ENCODE measurements at regions not wholly inside any gene's neighbourhood (a gene's known extent, or its start where the extent isn't known, plus 50 kb on each side); places are given as distances from the start of the nearest gene placed in this dataset.
"Not testable (repeated sequence)": the region's sequence is repeated elsewhere in the genome, so short reads cannot be mapped to it uniquely, and the experiment has no call there.

- DNase-seq (ENCODE audit: low read depth in 2 of 3, low spot score in 2 of 3), result no peak
These were observed 488.1 kb upstream of the DAB2 start for GRCh38 chr5:39912906-39913305.

GRCh38 chr5:39907267-39907951 lies 482.6 kb upstream of the DAB2 start:
- DNase-seq (ENCODE audit: low read depth in 2 of 3, low spot score in 2 of 3), result not testable (repeated sequence)

DNA sequence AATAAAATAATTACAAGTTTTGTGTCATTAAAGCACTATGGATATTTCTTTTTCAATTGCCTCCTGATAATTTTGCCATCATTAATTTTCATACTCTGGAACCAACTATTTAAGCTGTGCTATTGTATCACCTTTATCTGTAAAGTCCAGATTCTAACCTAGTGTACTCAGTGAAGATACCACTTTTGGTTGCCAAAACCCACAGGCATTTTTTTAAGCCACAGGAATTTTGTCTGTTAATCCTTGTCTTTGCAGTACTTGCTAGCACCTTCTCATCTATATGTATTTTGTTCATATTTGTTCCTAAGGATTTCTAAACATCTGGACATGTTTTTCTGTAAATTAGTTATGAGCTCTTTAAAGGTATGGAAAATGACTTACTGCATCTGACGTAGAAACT lies 481.4 kb upstream of the DAB2 start:
- DNase-seq (ENCODE audit: low read depth in 2 of 3, low spot score in 2 of 3), result no peak

GRCh38 chr5:39905356-39905755 lies 480.6 kb upstream of the DAB2 start:
- no peak for DNase-seq (ENCODE audit: low read depth in 2 of 3, low spot score in 2 of 3)

DNA sequence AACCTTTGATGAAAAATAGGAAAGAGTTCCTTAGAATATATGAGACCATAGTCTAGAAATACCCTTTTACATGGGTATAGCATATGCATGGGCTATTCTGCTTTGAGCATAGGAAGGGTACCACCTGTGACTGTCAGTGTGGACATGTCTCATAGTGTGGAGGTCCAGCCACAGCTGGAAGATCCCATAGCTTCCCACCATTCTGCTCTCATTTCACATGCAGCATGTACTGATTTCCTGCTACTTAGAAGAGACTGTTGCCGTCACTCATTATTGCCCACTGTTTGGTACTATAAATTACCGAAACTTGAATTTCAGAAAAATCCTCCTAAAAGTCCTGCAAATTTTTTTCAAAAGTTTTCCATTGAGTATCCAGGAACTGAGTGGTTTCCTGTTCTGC lies 477.8 kb upstream of the DAB2 start:
- no peak for DNase-seq (ENCODE audit: low read depth in 2 of 3, low spot score in 2 of 3)

GRCh38 chr5:39898731-39899130 lies 474.0 kb upstream of the DAB2 start:
- DNase-seq (ENCODE audit: low read depth in 2 of 3, low spot score in 2 of 3), result no peak

- no peak for DNase-seq (ENCODE audit: low read depth in 2 of 3, low spot score in 2 of 3)
These were observed 471.9 kb upstream of the DAB2 start for GRCh38 chr5:39896706-39897105.

- no peak for DNase-seq (ENCODE audit: low read depth in 2 of 3, low spot score in 2 of 3)
These were observed 471.3 kb upstream of the DAB2 start for GRCh38 chr5:39896104-39896503.

GRCh38 chr5:39892708-39893107 lies 467.9 kb upstream of the DAB2 start:
- DNase-seq (ENCODE audit: low read depth in 2 of 3, low spot score in 2 of 3), result no peak

GRCh38 chr5:39891376-39891775 lies 466.6 kb upstream of the DAB2 start:
- DNase-seq (ENCODE audit: low read depth in 2 of 3, low spot score in 2 of 3), result no peak

DNA sequence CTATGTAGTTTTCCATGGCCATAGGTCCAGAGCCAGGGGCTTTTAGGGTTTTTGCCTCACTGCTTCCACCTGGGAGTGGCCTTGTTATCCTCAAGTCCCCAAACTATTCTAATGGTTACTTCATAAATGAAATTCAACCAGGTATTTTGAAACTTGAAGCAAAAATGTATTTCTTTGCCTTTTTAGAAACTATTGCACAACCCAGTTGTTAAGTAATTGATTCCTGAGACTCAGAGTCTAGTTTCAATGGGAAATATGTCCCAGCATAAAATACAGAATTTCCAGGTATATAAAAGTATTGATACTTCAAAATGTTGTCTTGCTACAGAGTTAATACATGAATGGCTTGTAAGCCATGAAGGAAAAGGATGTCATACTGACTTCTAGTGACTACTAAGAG lies 456.2 kb upstream of the DAB2 start:
- DNase-seq (ENCODE audit: low read depth in 2 of 3, low spot score in 2 of 3), result no peak

DNA sequence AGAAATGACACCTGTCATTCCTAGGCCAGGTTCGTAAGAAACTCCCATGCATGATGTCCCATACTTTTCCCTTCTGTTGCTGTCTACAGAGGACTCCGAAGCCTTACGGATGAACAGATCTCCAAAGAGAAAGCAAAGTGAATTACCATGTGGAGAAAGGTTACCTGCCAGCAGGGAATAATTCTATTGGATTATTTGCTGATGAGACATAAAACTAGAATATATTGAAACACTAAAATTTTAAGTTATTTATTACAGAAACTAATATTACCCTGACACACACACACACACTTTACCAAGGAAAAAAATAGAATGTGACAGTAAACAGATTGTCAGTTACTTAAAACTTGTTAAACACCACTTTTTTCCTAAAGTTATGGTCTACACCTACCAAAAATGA lies 452.7 kb upstream of the DAB2 start:
- no peak for DNase-seq (ENCODE audit: low read depth in 2 of 3, low spot score in 2 of 3)

- no peak for DNase-seq (ENCODE audit: low read depth in 2 of 3, low spot score in 2 of 3)
These were observed 451.4 kb upstream of the DAB2 start for GRCh38 chr5:39876146-39876545.

GRCh38 chr5:39870137-39870536 lies 445.4 kb upstream of the DAB2 start:
- DNase-seq (ENCODE audit: low read depth in 2 of 3, low spot score in 2 of 3), result no peak

DNA sequence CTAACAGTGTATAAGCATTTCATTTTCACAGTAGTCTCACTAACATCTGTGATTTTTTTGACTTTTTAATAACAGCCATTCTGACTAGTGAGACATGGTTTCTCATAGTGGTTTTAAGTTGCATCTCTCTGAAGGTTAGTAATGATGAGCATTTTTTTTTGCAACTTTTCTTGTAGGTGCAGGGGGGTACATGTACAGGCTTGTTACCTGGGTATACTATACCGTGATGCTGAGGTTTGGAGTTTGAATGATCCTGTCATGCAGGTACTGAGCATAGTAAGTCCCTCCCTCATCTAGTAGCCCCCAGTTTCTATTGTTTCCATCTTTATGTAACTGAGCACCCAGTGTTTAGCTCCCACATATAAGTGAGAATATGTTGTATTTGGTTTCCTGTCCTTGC lies 444.6 kb upstream of the DAB2 start:
- DNase-seq (ENCODE audit: low read depth in 2 of 3, low spot score in 2 of 3), result no peak

- no peak for DNase-seq (ENCODE audit: low read depth in 2 of 3, low spot score in 2 of 3)
These were observed 443.1 kb upstream of the DAB2 start for GRCh38 chr5:39867923-39868322.

- no peak for DNase-seq (ENCODE audit: low read depth in 2 of 3, low spot score in 2 of 3)
These were observed 439.3 kb upstream of the DAB2 start for GRCh38 chr5:39863926-39864552.

DNA sequence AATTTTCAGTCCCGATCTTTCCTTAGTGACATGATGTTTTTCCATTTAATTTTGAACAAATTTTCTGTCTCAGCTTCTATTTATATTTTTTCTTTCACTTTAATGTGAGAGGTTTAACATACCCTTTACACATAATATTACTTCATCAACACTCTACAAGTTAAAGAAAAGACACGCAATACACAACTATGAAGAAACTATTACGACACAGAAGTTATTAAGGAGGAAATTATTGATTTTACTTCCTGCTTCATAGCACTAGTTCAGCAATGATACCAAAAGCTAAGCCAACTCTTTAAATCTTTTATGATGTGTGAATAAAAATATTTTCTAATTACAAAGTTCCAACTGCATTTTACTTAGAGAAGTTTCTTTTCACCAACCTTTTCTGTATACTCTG lies 432.3 kb upstream of the DAB2 start:
- DNase-seq (ENCODE audit: low read depth in 2 of 3, low spot score in 2 of 3), result no peak

- no peak for DNase-seq (ENCODE audit: low read depth in 2 of 3, low spot score in 2 of 3)
These were observed 430.1 kb upstream of the DAB2 start for GRCh38 chr5:39854771-39855410.

- no peak for DNase-seq (ENCODE audit: low read depth in 2 of 3, low spot score in 2 of 3)
These were observed 425.5 kb upstream of the DAB2 start for GRCh38 chr5:39850291-39850690.

DNA sequence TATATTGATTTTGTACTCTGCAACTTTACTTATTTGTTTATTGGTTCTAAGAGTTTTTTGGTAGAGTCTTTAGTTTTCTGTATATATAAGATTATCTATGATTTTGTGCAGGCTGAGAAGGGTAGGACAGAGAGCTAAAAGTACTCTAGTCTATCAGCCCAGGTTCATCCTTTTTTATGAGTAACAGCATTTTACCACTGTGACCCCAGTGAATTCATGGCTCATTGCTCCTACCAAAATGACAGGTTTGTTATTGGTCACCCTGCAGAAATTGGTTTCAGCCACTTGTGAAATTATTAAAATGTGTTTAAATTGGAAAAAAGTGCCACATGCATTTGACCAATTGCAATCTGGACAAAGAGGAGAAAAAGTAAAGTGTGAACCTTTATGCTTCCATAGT lies 421.4 kb upstream of the DAB2 start:
- no peak for DNase-seq (ENCODE audit: low read depth in 2 of 3, low spot score in 2 of 3)

DNA sequence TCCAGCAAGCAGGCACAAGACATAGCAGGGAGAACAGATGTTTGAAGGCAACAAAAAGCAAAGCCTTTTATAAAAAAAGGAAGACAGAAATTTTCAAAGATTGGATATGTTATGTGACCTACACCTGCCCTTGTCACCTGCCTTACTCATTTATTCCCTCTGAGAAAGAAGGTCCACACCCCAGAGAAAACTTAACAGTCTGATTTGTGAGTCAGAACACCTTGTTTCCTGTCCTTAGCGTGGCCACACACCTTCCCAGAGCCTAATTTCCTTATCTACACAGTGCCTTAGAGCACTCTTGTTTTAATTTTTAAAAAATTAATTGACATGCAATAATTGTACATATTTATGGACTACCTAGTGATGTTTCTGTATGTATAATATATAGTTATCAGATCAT lies 419.0 kb upstream of the DAB2 start:
- DNase-seq (ENCODE audit: low read depth in 2 of 3, low spot score in 2 of 3), result no peak

GRCh38 chr5:39835371-39835770 lies 410.6 kb upstream of the DAB2 start:
- DNase-seq (ENCODE audit: low read depth in 2 of 3, low spot score in 2 of 3), result no peak

Measured in activated CD8-positive, alpha-beta memory T cell treated with anti-CD3 and anti-CD28 coated beads for 48 hours (primary cell).